ENCODE measurements at regions not wholly inside any gene's neighbourhood (a gene's known extent, or its start where the extent isn't known, plus 50 kb on each side); places are given as distances from the start of the nearest gene placed in this dataset.

- TF ChIP-seq CTCF (IDR thresholded peaks at IDR 0.05) = no peak
- H3K27me3 ChIP-seq = no peaks in the 10 kb centered on the region
- no peak overlapping the region for H3K27ac ChIP-seq
- no peaks in the 10 kb centered on the region for H3K4me1 ChIP-seq
- intact Hi-C loops (cut with DNase I) = no loop called here
- no peak for DNase-seq (ENCODE audit: low spot score in 2 of 2)
- no peaks in the 10 kb centered on the region for H3K9me3 ChIP-seq
- H3K36me3 ChIP-seq = no peaks in the 10 kb centered on the region
- no peak overlapping the region for H3K4me3 ChIP-seq
Observed at GRCh38 chr6:133681891-133682290, 207.0 kb upstream of the TCF21 start.

DNA sequence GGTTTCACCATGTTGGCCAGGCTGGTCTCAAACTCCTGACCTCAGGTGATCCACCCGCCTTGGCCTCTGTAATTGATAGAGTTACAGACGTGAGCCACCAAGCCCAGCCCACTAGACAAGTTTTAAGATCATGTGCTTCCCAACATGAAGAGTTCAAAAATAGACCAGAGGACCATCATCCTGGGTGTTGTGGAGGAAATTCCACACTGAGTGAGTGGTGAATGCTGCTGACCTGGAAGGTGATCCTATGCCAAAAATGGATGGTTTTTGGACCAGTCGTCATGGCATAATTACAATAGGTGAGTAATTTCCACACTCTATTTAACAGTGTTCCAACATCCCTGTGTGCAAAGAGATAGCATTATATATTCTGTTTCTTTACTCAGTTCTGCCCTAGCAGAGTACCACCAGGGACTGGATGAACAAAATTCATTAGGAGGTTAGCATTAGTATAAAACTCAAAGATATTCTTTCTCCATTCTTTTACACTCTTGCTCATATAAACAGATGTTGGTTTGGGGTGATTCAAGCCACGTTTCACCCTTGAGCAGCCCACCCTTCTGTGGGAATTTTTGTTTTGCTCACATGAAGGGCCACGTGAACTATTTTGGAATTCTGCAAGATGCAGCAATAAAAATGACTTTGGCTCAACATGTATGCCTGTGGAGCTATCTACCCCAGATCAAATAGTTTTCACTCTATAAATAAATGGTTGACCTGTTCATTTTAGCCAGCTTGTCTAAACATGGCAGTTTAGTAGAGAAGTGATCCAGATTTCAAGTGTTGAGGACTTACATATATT lies 206.2 kb upstream of the TCF21 start:
- H3K4me1 ChIP-seq = no peaks in the 10 kb centered on the region
- intact Hi-C loops (cut with DNase I) = no loop called here
- H3K27ac ChIP-seq = no peak overlapping the region
- TF ChIP-seq CTCF (IDR thresholded peaks at IDR 0.05) = no peak
- H3K4me3 ChIP-seq = no peak overlapping the region
- H3K36me3 ChIP-seq = no peaks in the 10 kb centered on the region
- no peaks in the 10 kb centered on the region for H3K27me3 ChIP-seq
- DNase-seq (ENCODE audit: low spot score in 2 of 2) = no peak
- H3K9me3 ChIP-seq = no peaks in the 10 kb centered on the region

DNA sequence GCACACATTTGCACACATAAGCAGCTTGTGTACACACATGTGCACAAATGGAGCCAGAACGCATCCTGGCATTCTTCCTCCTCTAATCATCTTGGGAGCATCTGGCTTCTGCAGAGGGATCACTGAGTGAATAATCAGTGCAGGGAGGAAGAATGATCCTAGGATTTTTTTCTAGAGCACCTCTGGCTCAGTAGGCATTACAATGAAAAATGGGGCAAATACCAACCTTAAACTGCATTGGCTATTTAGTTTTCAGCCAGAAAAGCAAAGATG lies 205.7 kb upstream of the TCF21 start:
- no peak for TF ChIP-seq CTCF (IDR thresholded peaks at IDR 0.05)
- intact Hi-C loops (cut with DNase I) = no loop called here
- Histone ChIP-seq H3K27ac (no peak overlapping the region), H3K36me3 (no peaks in the 10 kb centered on the region), H3K27me3 (no peaks in the 10 kb centered on the region), H3K4me1 (no peaks in the 10 kb centered on the region), H3K9me3 (no peaks in the 10 kb centered on the region), H3K4me3 (no peak overlapping the region)
- DNase-seq (ENCODE audit: low spot score in 2 of 2) = no peak

- Histone ChIP-seq H3K4me3 (no peak overlapping the region), H3K9me3 (no peaks in the 10 kb centered on the region), H3K27me3 (no peaks in the 10 kb centered on the region), H3K36me3 (no peaks in the 10 kb centered on the region), H3K27ac (no peak overlapping the region), H3K4me1 (no peaks in the 10 kb centered on the region)
- no peak for DNase-seq (ENCODE audit: low spot score in 2 of 2)
- no peak for TF ChIP-seq CTCF (IDR thresholded peaks at IDR 0.05)
- intact Hi-C loops (cut with DNase I) = no loop called here
Observed at GRCh38 chr6:133683606-133684005, 205.3 kb upstream of the TCF21 start.

GRCh38 chr6:133688705-133689492 lies 200.0 kb upstream of the TCF21 start:
- TF ChIP-seq CTCF (IDR thresholded peaks at IDR 0.05) = no peak

More at GRCh38 chr6:133688705-133689492, 200.0 kb upstream of the TCF21 start:
- Histone ChIP-seq H3K27ac (no peak overlapping the region), H3K4me1 (no peaks in the 10 kb centered on the region), H3K4me3 (no peak overlapping the region), H3K36me3 (no peaks in the 10 kb centered on the region), H3K9me3 (no peaks in the 10 kb centered on the region), H3K27me3 (no peaks in the 10 kb centered on the region)
- intact Hi-C loops (cut with DNase I) = no loop called here
- no peak for DNase-seq (ENCODE audit: low spot score in 2 of 2)

Data from ascending aorta (tissue), 2 donors.